ENCODE measurements at regions not wholly inside any gene's neighbourhood (a gene's known extent, or its start where the extent isn't known, plus 50 kb on each side); places are given as distances from the start of the nearest gene placed in this dataset.

DNA sequence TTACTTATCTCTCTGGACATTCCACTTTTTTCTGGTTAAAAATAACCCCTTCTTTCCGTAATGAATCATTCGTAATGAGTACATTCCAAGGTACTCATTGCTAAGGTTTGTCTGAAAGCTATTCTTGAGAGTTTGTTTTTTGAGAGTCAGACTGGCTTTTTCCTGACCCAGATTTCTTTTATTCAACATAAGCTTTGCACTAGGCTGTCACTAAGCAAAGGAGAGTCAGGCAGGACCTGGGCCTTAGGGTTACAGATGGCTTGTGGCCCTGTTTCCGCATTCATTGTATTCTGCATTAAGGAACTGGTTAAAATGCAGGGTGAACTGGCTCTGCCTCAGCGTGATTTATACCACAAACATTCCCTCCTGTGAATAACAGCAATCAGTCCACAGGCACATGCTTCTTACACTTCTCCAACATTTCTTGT is 84.1 kb downstream of the POM121L12 start:
- Histone ChIP-seq H3K79me1 (ENCODE audit: low read depth, low read length) (no peaks in the 10 kb centered on the region), H2AFZ (ENCODE audit: low read length) (peak overlapping the region; percentile 15; the same call in 1 of the 2 replicates), H3K27me3 (replicated peaks in 1 of 4; ENCODE audit: control insufficient read depth in 3 of 4, extremely low read depth in 1 of 4, insufficient read depth in 3 of 4, low read length in 3 of 4) (no peaks in the 10 kb centered on the region), H3K4me1 (replicated peaks in 1 of 4; ENCODE audit: control insufficient read depth in 3 of 4, insufficient read depth in 4 of 4, low read length in 3 of 4) (peaks cover 0 to 2% (median 0%) of the 10 kb centered on the region in 4 experiments; a peak in 1 of 7 replicates), H3K23me2 (ENCODE audit: low read depth, low read length) (no peaks in the 10 kb centered on the region; the same call in 1 of the 2 replicates), H2BK120ac (replicated peaks; ENCODE audit: low read depth, low read length) (no peak overlapping the region), H4K5ac (ENCODE audit: insufficient read length, low read depth, low read length) (no peak overlapping the region), H2BK15ac (ENCODE audit: low read length) (no peak overlapping the region), H3K23ac (ENCODE audit: insufficient read length) (no peak overlapping the region), H4K8ac (ENCODE audit: extremely low read depth, insufficient read depth, low read length) (no peak overlapping the region), H3K27ac (ENCODE audit: low read depth, low read length) (no peak overlapping the region), H2BK5ac (ENCODE audit: low read depth, low read length) (no peak overlapping the region), H3K56ac (replicated peaks; ENCODE audit: insufficient read length, low read depth, low read length) (no peak overlapping the region), H2BK20ac (ENCODE audit: low read length) (no peak overlapping the region), H3K18ac (ENCODE audit: extremely low read depth, low read length) (no peak overlapping the region), H3K14ac (ENCODE audit: insufficient read length) (no peak overlapping the region), H3K79me2 (ENCODE audit: control insufficient read depth in 1 of 2, insufficient read depth in 2 of 2, low read length in 2 of 2) (no peaks in the 10 kb centered on the region), H3K4me2 (ENCODE audit: insufficient read depth in 1 of 2, low read depth in 2 of 2, low read length in 2 of 2) (no peak overlapping the region), H3K9me3 (ENCODE audit: insufficient read depth in 2 of 2, low read depth in 1 of 2, low read length in 1 of 2) (no peaks in the 10 kb centered on the region), H2BK12ac (ENCODE audit: low read depth, low read length) (no peak overlapping the region), H4K91ac (replicated peaks; ENCODE audit: insufficient read length, low read length) (no peak overlapping the region), H3K9ac (replicated peaks in 1 of 4; ENCODE audit: extremely low read depth in 1 of 4, low read depth in 3 of 4, low read length in 3 of 4) (no peak overlapping the region), H3K4ac (replicated peaks; ENCODE audit: insufficient read length, low read depth, low read length) (no peak overlapping the region), H4K20me1 (replicated peaks in 1 of 2; ENCODE audit: control insufficient read depth in 1 of 2, insufficient read depth in 2 of 2, low read length in 2 of 2) (no peaks in the 10 kb centered on the region), H2AK5ac (ENCODE audit: low read depth, low read length) (no peak overlapping the region), H3K4me3 (ENCODE audit: extremely low read depth in 1 of 4, insufficient read depth in 2 of 4, low read depth in 3 of 4, low read length in 4 of 4) (no peak overlapping the region), H3K36me3 (ENCODE audit: control insufficient read depth in 2 of 4, insufficient read depth in 4 of 4, low read length in 3 of 4) (no peaks in the 10 kb centered on the region)
- no peak for DNase-seq (ENCODE audit: low read depth in 1 of 2, low spot score in 2 of 2)
- FAIRE-seq = no peak
- ChIA-PET CTCF (ENCODE audit: partially characterized antibody) (no interaction called here), POLR2A (ENCODE audit: partially characterized antibody) (no interaction called here)
- WGBS, 2 experiments (ENCODE audit: extremely low coverage in 1 of 2, insufficient coverage in 1 of 2, insufficient read length in 1 of 2, insufficient replicate concordance in 2 of 2, low coverage in 1 of 2, low lambda C conversion rate in 2 of 2, missing lambda C conversion rate in 1 of 2) = 95% methylated on average over 4 of the region's 4 CpGs; no CpG with 5 or more reads in 1 of the 2 experiments
- TF ChIP-seq CHD1 (IDR thresholded peaks at IDR 0.05; ENCODE audit: low read depth, low read length) (no peak), POLR2A (IDR thresholded peaks at IDR 0.05; ENCODE audit: control extremely low read depth in 1 of 2, low read depth in 2 of 2, low read length in 2 of 2) (no peak), HDAC2 (IDR thresholded peaks at IDR 0.05; ENCODE audit: borderline replicate concordance in 1 of 2, low read depth in 2 of 2, low read length in 2 of 2) (no peak), ASH2L (IDR thresholded peaks at IDR 0.05; ENCODE audit: low read length) (no peak), BACH1 (IDR thresholded peaks at IDR 0.05; ENCODE audit: low read length) (no peak), EGR1 (IDR thresholded peaks at IDR 0.05; ENCODE audit: borderline replicate concordance, low read depth, low read length) (no peak), ZNF274 (IDR thresholded peaks at IDR 0.05; ENCODE audit: borderline replicate concordance, extremely low read depth, low read length) (no peak), HDAC6 (IDR thresholded peaks at IDR 0.05; ENCODE audit: low read depth, low read length) (no peak), KDM1A (IDR thresholded peaks at IDR 0.05; ENCODE audit: borderline replicate concordance, low read length) (no peak), CHD2 (IDR thresholded peaks at IDR 0.05; ENCODE audit: low read length) (no peak), RXRA (IDR thresholded peaks at IDR 0.05; ENCODE audit: insufficient read depth, low read depth, low read length) (no peak), KDM4A (IDR thresholded peaks at IDR 0.05; ENCODE audit: low read depth, low read length, severe bottlenecking) (no peak), TAF1 (IDR thresholded peaks at IDR 0.05; ENCODE audit: low read depth, low read length) (no peak)
- TF ChIP-seq, protein P1, sequence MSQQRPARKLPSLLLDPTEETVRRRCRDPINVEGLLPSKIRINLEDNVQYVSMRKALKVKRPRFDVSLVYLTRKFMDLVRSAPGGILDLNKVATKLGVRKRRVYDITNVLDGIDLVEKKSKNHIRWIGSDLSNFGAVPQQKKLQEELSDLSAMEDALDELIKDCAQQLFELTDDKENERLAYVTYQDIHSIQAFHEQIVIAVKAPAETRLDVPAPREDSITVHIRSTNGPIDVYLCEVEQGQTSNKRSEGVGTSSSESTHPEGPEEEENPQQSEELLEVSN (IDR thresholded peaks at IDR 0.05) = no peak

All from H1 (cell line).